Suprapubic skin (tissue), 4 donors: ENCODE measurements at regions not wholly inside any gene's neighbourhood (a gene's known extent, or its start where the extent isn't known, plus 50 kb on each side); places are given as distances from the start of the nearest gene placed in this dataset.

Source experiments
- DNase-seq, 2 donors: peaks; one replicate each; pipeline ENCODE4 v3.0.0-alpha.2; 2019; ENCODE audit warnings: low spot score in 2 of 2
- H3K27ac ChIP-seq: fragments of 200-600 bp; sonication (generic); one replicate; pipeline ENCODE4 v1.5.1; 2019
- H3K27me3 ChIP-seq: fragments of 200-600 bp; sonication (generic); one replicate; pipeline ENCODE4 v1.5.1; 2019
- H3K36me3 ChIP-seq: fragments of 200-600 bp; sonication (generic); one replicate; pipeline ENCODE4 v1.5.1; 2019
- H3K4me1 ChIP-seq: fragments of 200-600 bp; sonication (generic); one replicate; pipeline ENCODE4 v1.5.1; 2019
- H3K4me3 ChIP-seq: fragments of 200-600 bp; sonication (generic); one replicate; pipeline ENCODE4 v1.5.1; 2019; ENCODE audit warnings: mild to moderate bottlenecking
- H3K9me3 ChIP-seq: fragments of 200-600 bp; sonication (generic); one replicate; pipeline ENCODE4 v1.5.1; 2019
- CTCF ChIP-seq, 2 donors: fragments of 200-600 bp in 1 of 2; fragments of 450-650 bp in 1 of 2; sonication (generic) in 1 of 2; IDR thresholded peaks; one replicate each; pipeline ENCODE4 v1.5.1; 2016 to 2019; ENCODE audit warnings: antibody characterized with exemption in 2 of 2, mild to moderate bottlenecking in 1 of 2, moderate library complexity in 1 of 2
- EP300 ChIP-seq: sonication (generic); formaldehyde crosslinking; IDR thresholded peaks from one replicate; pipeline ENCODE4 v1.6.1; 2017; ENCODE audit warnings: antibody characterized with exemption
- POLR2A ChIP-seq, 2 donors: fragments of 450-650 bp; IDR thresholded peaks; one replicate each; pipeline ENCODE4 v1.6.1; 2017; ENCODE audit warnings: antibody characterized with exemption in 2 of 2, mild to moderate bottlenecking in 2 of 2, moderate library complexity in 2 of 2
- POLR2AphosphoS5 ChIP-seq, 3 donors: sonication (generic); formaldehyde crosslinking; IDR thresholded peaks; one replicate each; pipeline ENCODE4 v1.6.1; 2017; ENCODE audit warnings: antibody characterized with exemption in 3 of 3
- WGBS: methylation state at CpG from one replicate; pipeline ENCODE4 v1.1.5; 2018; 5-methylcytosine and 5-hydroxymethylcytosine counted together

DNA sequence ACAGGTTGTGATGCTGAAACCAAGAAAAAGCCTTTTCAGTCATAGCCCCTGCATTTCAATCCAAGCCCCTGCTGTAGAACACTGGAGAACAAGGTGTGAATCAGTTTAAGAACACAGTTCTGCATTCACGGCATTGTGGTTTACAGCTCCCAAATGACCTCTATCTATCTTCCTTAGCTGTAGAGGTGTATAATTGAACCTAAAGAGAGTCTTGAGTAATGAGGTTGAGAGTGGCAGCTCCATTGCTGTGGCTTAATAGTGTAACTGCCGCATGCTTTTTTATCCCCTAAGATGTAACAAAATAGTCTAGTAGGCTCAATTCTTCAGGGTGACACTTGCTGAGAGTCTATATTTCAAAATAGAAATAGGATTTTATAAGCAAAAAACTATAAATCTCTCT is 121.3 kb upstream of the EPHA4 start:
- no peak overlapping the region for H3K4me3 ChIP-seq
- TF ChIP-seq POLR2A (IDR thresholded peaks at IDR 0.05) (no peak), POLR2AphosphoS5 (IDR thresholded peaks at IDR 0.05) (no peak), EP300 (no peak), CTCF (IDR thresholded peaks at IDR 0.05) (no peak)
- no peak overlapping the region for H3K27ac ChIP-seq
- H3K36me3 ChIP-seq = no peaks in the 10 kb centered on the region
- H3K27me3 ChIP-seq = no peaks in the 10 kb centered on the region
- no peak for DNase-seq
- H3K9me3 ChIP-seq = no peaks in the 10 kb centered on the region
- 76% methylated on average over 2 of the region's 2 CpGs for WGBS
- H3K4me1 ChIP-seq = no peaks in the 10 kb centered on the region

DNA sequence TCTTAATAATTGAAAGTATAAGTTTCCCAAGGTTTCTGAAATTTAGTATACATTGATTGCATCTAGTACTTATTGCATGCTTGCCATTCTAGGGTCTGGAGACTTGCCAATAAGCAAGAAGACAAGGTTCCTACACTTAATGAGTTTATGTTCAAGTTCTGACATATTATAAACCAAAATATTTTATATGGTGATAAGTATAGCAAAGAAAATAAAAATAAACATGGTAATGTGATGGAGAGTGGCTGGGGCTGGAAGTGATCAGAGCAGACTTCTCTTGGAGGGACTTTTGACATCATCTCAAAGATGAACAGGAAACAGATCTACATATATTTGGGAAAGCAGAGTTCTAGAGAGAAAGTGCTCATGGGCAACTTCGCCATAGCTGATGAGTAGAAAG is 119.5 kb upstream of the EPHA4 start:
- H3K9me3 ChIP-seq = no peaks in the 10 kb centered on the region
- no peak for DNase-seq
- 89% methylated on average over 1 of the region's 1 CpG for WGBS
- H3K36me3 ChIP-seq = no peaks in the 10 kb centered on the region
- no peaks in the 10 kb centered on the region for H3K27me3 ChIP-seq
- no peaks in the 10 kb centered on the region for H3K4me1 ChIP-seq
- H3K27ac ChIP-seq = no peak overlapping the region
- H3K4me3 ChIP-seq = no peak overlapping the region
- no peak for TF ChIP-seq POLR2A (IDR thresholded peaks at IDR 0.05)

GRCh38 chr2:221689140-221689539 is 117.0 kb upstream of the EPHA4 start:
- no peak for DNase-seq
- no peak for TF ChIP-seq EP300
- no peak for TF ChIP-seq CTCF (IDR thresholded peaks at IDR 0.05)
- no peak for TF ChIP-seq POLR2A (IDR thresholded peaks at IDR 0.05)
- no peak for TF ChIP-seq POLR2AphosphoS5 (IDR thresholded peaks at IDR 0.05)
- 62% methylated on average over 7 of the region's 7 CpGs for WGBS
- H3K27me3 ChIP-seq = no peaks in the 10 kb centered on the region
- no peaks in the 10 kb centered on the region for H3K9me3 ChIP-seq
- no peak overlapping the region for H3K27ac ChIP-seq
- no peak overlapping the region for H3K4me3 ChIP-seq
- no peaks in the 10 kb centered on the region for H3K36me3 ChIP-seq
- H3K4me1 ChIP-seq = no peaks in the 10 kb centered on the region

DNA sequence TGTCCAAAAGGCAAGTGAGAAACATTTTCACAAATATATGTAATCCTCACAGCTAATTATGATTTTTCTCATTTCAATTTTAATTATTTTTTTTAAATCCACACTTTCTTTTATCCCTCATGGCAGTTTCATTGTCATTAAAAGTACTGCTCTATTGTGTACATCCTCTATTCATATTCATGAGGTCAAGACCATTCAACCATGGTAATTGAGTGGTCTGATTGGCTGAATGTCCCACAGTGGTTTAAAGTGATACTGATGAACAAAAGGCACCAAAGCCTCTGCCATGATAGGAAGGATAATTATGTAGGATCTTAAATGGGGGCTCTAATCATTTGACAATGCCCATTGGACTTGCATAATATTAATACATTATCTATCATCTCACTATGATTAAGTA is 108.4 kb upstream of the EPHA4 start:
- H3K9me3 ChIP-seq = no peaks in the 10 kb centered on the region
- H3K27ac ChIP-seq = no peak overlapping the region
- DNase-seq = no peak
- no peak overlapping the region for H3K4me3 ChIP-seq
- H3K27me3 ChIP-seq = no peaks in the 10 kb centered on the region
- H3K4me1 ChIP-seq = no peaks in the 10 kb centered on the region
- no peaks in the 10 kb centered on the region for H3K36me3 ChIP-seq
- TF ChIP-seq POLR2AphosphoS5 (IDR thresholded peaks at IDR 0.05) (no peak), POLR2A (IDR thresholded peaks at IDR 0.05) (no peak), EP300 (no peak), CTCF (IDR thresholded peaks at IDR 0.05) (no peak)

GRCh38 chr2:221677688-221678087 is 105.6 kb upstream of the EPHA4 start:
- Histone ChIP-seq H3K4me1 (no peaks in the 10 kb centered on the region), H3K36me3 (no peaks in the 10 kb centered on the region), H3K4me3 (no peak overlapping the region), H3K9me3 (no peaks in the 10 kb centered on the region), H3K27me3 (no peaks in the 10 kb centered on the region), H3K27ac (no peak overlapping the region)
- TF ChIP-seq CTCF (IDR thresholded peaks at IDR 0.05) = no peak
- TF ChIP-seq EP300 = no peak
- no peak for TF ChIP-seq POLR2AphosphoS5 (IDR thresholded peaks at IDR 0.05)
- no peak for TF ChIP-seq POLR2A (IDR thresholded peaks at IDR 0.05)
- WGBS = 84% methylated on average over 1 of the region's 1 CpG
- DNase-seq = no peak

GRCh38 chr2:221676566-221677172 is 104.6 kb upstream of the EPHA4 start:
- no peak for DNase-seq
- Histone ChIP-seq H3K4me1 (no peaks in the 10 kb centered on the region), H3K27me3 (no peaks in the 10 kb centered on the region), H3K36me3 (no peaks in the 10 kb centered on the region), H3K27ac (no peak overlapping the region), H3K9me3 (no peaks in the 10 kb centered on the region), H3K4me3 (no peak overlapping the region)
- TF ChIP-seq POLR2AphosphoS5 (IDR thresholded peaks at IDR 0.05) = no peak
- 82% methylated on average over 6 of the region's 6 CpGs for WGBS
